Panc1 (cell line): ENCODE measurements at regions not wholly inside any gene's neighbourhood (a gene's known extent, or its start where the extent isn't known, plus 50 kb on each side); places are given as distances from the start of the nearest gene placed in this dataset.

Source experiments
- ATAC-seq: fragments of 200-7000 bp; cut with Tn5 transposase; 2 replicates; pipeline ENCODE4 v1.9.1; 2020; ENCODE audit warnings: mild to moderate bottlenecking, moderate library complexity
- BruUV-seq: library from RNA; stranded (reverse); fragments of 400-500 nt; replicated peaks from 2 replicates; lab custom pipeline; 2021; lab: Mats Ljungman, UMichigan
- CTCF ChIA-PET: fragments of 300-600 bp; sonication (Branson Sonifier 250); formaldehyde crosslinking; loops from one replicate; lab custom pipeline; 2022; ENCODE audit warnings: antibody characterized with exemption; lab: Charles Lee
- POLR2A ChIA-PET: fragments of 300-600 bp; sonication (Branson Sonifier 250); formaldehyde crosslinking; loops from one replicate; lab custom pipeline; 2022; ENCODE audit warnings: antibody characterized with exemption; lab: Charles Lee
- DNase-seq: peaks from one replicate; pipeline ENCODE4 v3.0.0-alpha.2; 2010; ENCODE audit warnings: low read depth, low spot score
- H3K27ac ChIP-seq: 2 replicates; pipeline ENCODE4 v1.5.1; 2011; ENCODE audit warnings: mild to moderate bottlenecking, low read length, inconsistent platforms
- H3K27me3 ChIP-seq: fragments of 200-500 bp; sonication (Bioruptor generic); 2 replicates; pipeline ENCODE4 v1.6.0; 2014; ENCODE audit warnings: low read length, inconsistent platforms; ENCODE audit not compliant: control insufficient read depth, insufficient read depth
- H3K36me3 ChIP-seq: fragments of 200-500 bp; sonication (Bioruptor generic); 2 replicates; pipeline ENCODE4 v1.5.1; 2014; ENCODE audit warnings: inconsistent platforms, mild to moderate bottlenecking, low read length, moderate library complexity; ENCODE audit not compliant: control insufficient read depth, insufficient read depth
- H3K4me1 ChIP-seq: 2 replicates; pipeline ENCODE4 v1.5.1; 2011; ENCODE audit warnings: inconsistent platforms, mild to moderate bottlenecking, low read length, moderate library complexity; ENCODE audit not compliant: control insufficient read depth, insufficient read depth
- H3K4me3 ChIP-seq, 2 experiments: 2 replicates each; pipeline ENCODE4 v1.5.1; 2011 to 2012; ENCODE audit warnings: low read depth in 2 of 2, low read length in 2 of 2, mild to moderate bottlenecking in 2 of 2, inconsistent platforms in 1 of 2, moderate library complexity in 1 of 2
- H3K9me3 ChIP-seq: fragments of 200-500 bp; sonication (Bioruptor generic); 2 replicates; pipeline ENCODE4 v1.5.1; 2014; ENCODE audit warnings: low read depth, mild to moderate bottlenecking, inconsistent platforms, low read length, moderate library complexity; ENCODE audit not compliant: control insufficient read depth, insufficient read depth
- CTCF ChIP-seq: fragments of 450-650 bp; IDR thresholded peaks from 2 replicates; pipeline ENCODE4 v1.5.1; 2017; ENCODE audit warnings: mild to moderate bottlenecking
- POLR2AphosphoS5 ChIP-seq: IDR thresholded peaks from 2 replicates; pipeline ENCODE4 v1.6.1; 2012; ENCODE audit warnings: mild to moderate bottlenecking, low read depth, low read length, moderate library complexity
- REST ChIP-seq, 2 experiments: IDR thresholded peaks; 2 replicates each; pipeline ENCODE4 v1.6.1; 2011 to 2012; ENCODE audit warnings: low read depth in 2 of 2, control low read depth in 1 of 2, low read length in 1 of 2, mild to moderate bottlenecking in 1 of 2, moderate library complexity in 1 of 2; ENCODE audit not compliant: insufficient read depth in 1 of 2
- SIN3A ChIP-seq: IDR thresholded peaks from 2 replicates; pipeline ENCODE4 v1.6.1; 2012; ENCODE audit warnings: low read depth, mild to moderate bottlenecking, low read length, moderate library complexity, borderline replicate concordance; ENCODE audit not compliant: insufficient read depth
- TCF7L2 ChIP-seq: IDR thresholded peaks from 2 replicates; pipeline ENCODE4 v1.6.1; 2011; ENCODE audit warnings: mild to moderate bottlenecking, low read depth, low read length, inconsistent platforms
- in situ Hi-C: cut with HindIII; loops from 2 replicates; pipeline ENCODE4 v1.10.0; 2016; ENCODE audit warnings: low sequenced_read_pairs, low pct_unique_long_range_greater_than_20kb
- intact Hi-C: fragments of 100-400 bp; cut with micrococcal nuclease; formaldehyde crosslinking; loops from one replicate; pipeline ENCODE4 v1.10.0; 2022; ENCODE audit not compliant: unreplicated experiment

- H3K4me3 ChIP-seq: no peak overlapping the region
- DNase-seq (no peak), ATAC-seq (no peak)
- TF ChIP-seq CTCF (no peak), REST (IDR thresholded peaks at IDR 0.05; ENCODE audit: insufficient read depth in 1 of 2, low read depth in 2 of 2, low read length in 1 of 2) (no peak), TCF7L2 (no peak), SIN3A (no peak), POLR2AphosphoS5 (no peak)
- no peaks in the 10 kb centered on the region for H3K9me3 ChIP-seq
- in situ Hi-C loops: no loop called here
- BruUV-seq: no TSS peak
- intact Hi-C loops: no loop called here
- H3K27ac ChIP-seq: no peak overlapping the region
- ChIA-PET CTCF (no interaction called here), POLR2A (no interaction called here)
- no peaks in the 10 kb centered on the region for H3K36me3 ChIP-seq
- H3K4me1 ChIP-seq: no peaks in the 10 kb centered on the region
- no peaks in the 10 kb centered on the region for H3K27me3 ChIP-seq
These were observed 638.6 kb upstream of the ID2 start for GRCh38 chr2:8043295-8043694.

GRCh38 chr2:8044046-8044594 lies 637.7 kb upstream of the ID2 start:
- DNase-seq (no peak), ATAC-seq (no peak)
- intact Hi-C loops: no loop called here
- Histone ChIP-seq H3K36me3 (no peaks in the 10 kb centered on the region), H3K27me3 (no peaks in the 10 kb centered on the region), H3K27ac (no peak overlapping the region), H3K9me3 (no peaks in the 10 kb centered on the region), H3K4me3 (no peak overlapping the region), H3K4me1 (no peaks in the 10 kb centered on the region)
- TF ChIP-seq POLR2AphosphoS5 (no peak), TCF7L2 (no peak), SIN3A (no peak), REST (IDR thresholded peaks at IDR 0.05; ENCODE audit: insufficient read depth in 1 of 2, low read depth in 2 of 2, low read length in 1 of 2) (no peak), CTCF (no peak)
- BruUV-seq: no TSS peak
- in situ Hi-C loops: no loop called here
- POLR2A ChIA-PET: no interaction called here
- CTCF ChIA-PET: no interaction called here
